Esophagus muscularis mucosa (tissue), 4 donors: ENCODE measurements at regions not wholly inside any gene's neighbourhood (a gene's known extent, or its start where the extent isn't known, plus 50 kb on each side); places are given as distances from the start of the nearest gene placed in this dataset.

Experiments used
- DNase-seq: peaks from one replicate; pipeline ENCODE4 v3.0.0-alpha.2; 2017; ENCODE audit errors: extremely low spot score
- H3K27ac ChIP-seq, 4 donors: fragments of 200-600 bp; sonication (generic); replicated peaks in 1 of 4; 1 replicate in 3 of 4; 2 replicates in 1 of 4; pipeline ENCODE4 v1.5.1; 2016 to 2019; ENCODE audit warnings: mild to moderate bottlenecking in 1 of 4
- H3K27me3 ChIP-seq, 4 donors: fragments of 200-600 bp; sonication (generic); one replicate each; pipeline versions ENCODE4 v1.5.1 to v1.6.0; 2016 to 2019
- H3K36me3 ChIP-seq, 4 donors: fragments of 200-600 bp; sonication (generic); one replicate each; pipeline ENCODE4 v1.5.1; 2016 to 2019
- H3K4me1 ChIP-seq, 4 donors: fragments of 200-600 bp; sonication (generic); one replicate each; pipeline ENCODE4 v1.5.1; 2016 to 2019
- H3K4me3 ChIP-seq, 4 donors: fragments of 200-600 bp; sonication (generic); 1 replicate in 2 of 4; 2 replicates in 2 of 4; pipeline ENCODE4 v1.5.1; 2016 to 2019; ENCODE audit warnings: mild to moderate bottlenecking in 4 of 4, moderate library complexity in 1 of 4
- H3K9me3 ChIP-seq, 4 donors: fragments of 200-600 bp; sonication (generic); 1 replicate in 3 of 4; 2 replicates in 1 of 4; pipeline ENCODE4 v1.5.1; 2016 to 2019
- EP300 ChIP-seq: sonication (generic); formaldehyde crosslinking; IDR thresholded peaks from one replicate; pipeline ENCODE4 v1.6.1; 2017; ENCODE audit warnings: antibody characterized with exemption
- POLR2A ChIP-seq: fragments of 450-650 bp; IDR thresholded peaks from one replicate; pipeline ENCODE4 v1.6.1; 2017; ENCODE audit warnings: antibody characterized with exemption, moderate library complexity, mild to moderate bottlenecking, low read depth
- POLR2AphosphoS5 ChIP-seq, 2 donors: sonication (generic); formaldehyde crosslinking; IDR thresholded peaks; one replicate each; pipeline ENCODE4 v1.6.1; 2017; ENCODE audit warnings: antibody characterized with exemption in 2 of 2
- WGBS: methylation state at CpG from one replicate; pipeline ENCODE4 v1.1.5; 2018; 5-methylcytosine and 5-hydroxymethylcytosine counted together
- intact Hi-C: fragments of 100-400 bp; cut with DNase I; formaldehyde crosslinking; loops from one replicate; pipeline ENCODE4 v1.15.1; 2023
- TF ChIP-seq, protein P1 (sequence below), 3 experiments: fragments of 200-600 bp in 2 of 3; fragments of 450-650 bp in 1 of 3; sonication (generic) in 2 of 3; IDR thresholded peaks; one replicate each; pipeline ENCODE4 v1.5.1; 2017 to 2019; ENCODE audit warnings: antibody characterized with exemption in 3 of 3, mild to moderate bottlenecking in 2 of 3, moderate library complexity in 1 of 3

DNA sequence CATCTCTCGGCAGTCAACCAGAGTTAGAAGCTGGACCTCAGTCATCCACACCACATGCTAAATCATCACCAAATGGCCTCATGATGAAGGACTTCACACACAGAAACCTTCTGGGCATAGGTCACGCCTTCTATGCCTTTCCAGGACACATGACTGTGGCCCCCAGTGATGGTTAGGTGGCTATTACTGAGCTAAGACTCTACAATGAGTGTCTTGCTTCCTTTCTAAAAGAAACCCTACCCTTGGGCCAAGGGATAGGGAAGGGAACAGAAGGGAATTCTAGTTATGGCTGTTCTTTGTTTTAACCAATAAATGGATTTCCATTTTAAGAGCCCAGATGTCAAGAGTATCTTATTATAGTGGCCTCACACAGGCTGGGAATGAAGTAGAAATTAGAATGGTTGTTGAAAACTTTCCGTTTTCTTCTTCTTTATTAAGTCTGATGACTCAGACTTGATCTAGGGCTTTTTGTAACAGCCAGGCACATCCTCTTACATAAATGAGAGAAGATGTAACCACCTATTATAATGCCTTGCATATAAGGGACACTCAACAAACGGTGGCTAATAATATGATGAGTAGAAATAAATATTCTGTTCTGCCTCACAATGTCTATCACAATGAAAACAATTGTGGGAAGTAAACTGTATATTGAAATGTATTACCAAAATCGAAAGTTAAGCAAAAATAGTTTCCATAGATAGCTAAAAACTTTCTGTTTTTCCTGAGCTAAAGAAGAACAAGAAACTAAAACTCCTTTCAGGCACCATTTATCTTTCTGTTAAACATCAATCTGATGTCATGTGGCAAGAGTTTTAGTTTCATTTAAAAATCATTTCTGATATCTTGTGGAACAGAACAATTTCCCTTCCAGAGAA is 62.5 kb upstream of the TOMM7 start:
- DNase-seq = no peak
- Histone ChIP-seq H3K27me3 (no peaks in the 10 kb centered on the region), H3K4me1 (peaks cover 0 to 5% (median 0%) of the 10 kb centered on the region in 4 donors), H3K9me3 (no peaks in the 10 kb centered on the region), H3K27ac (no peak overlapping the region), H3K36me3 (no peaks in the 10 kb centered on the region), H3K4me3 (no peak overlapping the region)
- 67% methylated on average over 5 of the region's 5 CpGs for WGBS
- intact Hi-C loops = no loop called here
- TF ChIP-seq EP300 (no peak), POLR2A (no peak), POLR2AphosphoS5 (IDR thresholded peaks at IDR 0.05) (no peak)
- TF ChIP-seq, protein P1, sequence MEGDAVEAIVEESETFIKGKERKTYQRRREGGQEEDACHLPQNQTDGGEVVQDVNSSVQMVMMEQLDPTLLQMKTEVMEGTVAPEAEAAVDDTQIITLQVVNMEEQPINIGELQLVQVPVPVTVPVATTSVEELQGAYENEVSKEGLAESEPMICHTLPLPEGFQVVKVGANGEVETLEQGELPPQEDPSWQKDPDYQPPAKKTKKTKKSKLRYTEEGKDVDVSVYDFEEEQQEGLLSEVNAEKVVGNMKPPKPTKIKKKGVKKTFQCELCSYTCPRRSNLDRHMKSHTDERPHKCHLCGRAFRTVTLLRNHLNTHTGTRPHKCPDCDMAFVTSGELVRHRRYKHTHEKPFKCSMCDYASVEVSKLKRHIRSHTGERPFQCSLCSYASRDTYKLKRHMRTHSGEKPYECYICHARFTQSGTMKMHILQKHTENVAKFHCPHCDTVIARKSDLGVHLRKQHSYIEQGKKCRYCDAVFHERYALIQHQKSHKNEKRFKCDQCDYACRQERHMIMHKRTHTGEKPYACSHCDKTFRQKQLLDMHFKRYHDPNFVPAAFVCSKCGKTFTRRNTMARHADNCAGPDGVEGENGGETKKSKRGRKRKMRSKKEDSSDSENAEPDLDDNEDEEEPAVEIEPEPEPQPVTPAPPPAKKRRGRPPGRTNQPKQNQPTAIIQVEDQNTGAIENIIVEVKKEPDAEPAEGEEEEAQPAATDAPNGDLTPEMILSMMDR (IDR thresholded peaks at IDR 0.05) = no peak

DNA sequence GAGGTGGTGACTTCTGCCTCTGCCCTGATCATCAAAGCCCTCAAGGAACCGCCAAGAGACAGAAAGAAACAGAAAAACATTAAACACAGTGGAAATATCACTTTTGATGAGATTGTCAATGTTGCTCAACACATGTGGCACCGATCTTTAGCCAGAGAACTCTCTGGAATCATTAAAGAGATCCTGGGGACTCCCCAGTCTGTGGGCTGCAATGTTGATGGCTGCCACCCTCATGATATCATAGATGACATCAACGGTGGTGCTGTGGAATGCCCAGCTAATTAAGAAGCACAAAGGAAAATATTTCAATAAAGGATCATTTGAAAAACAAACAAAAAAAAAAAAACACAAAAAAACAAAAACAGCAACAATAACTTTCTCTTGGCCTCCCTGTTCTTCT is 59.5 kb upstream of the TOMM7 start:
- TF ChIP-seq, protein P1 (IDR thresholded peaks at IDR 0.05) = no peak
- no peak for TF ChIP-seq POLR2A
- no peak for TF ChIP-seq EP300
- no peak for TF ChIP-seq POLR2AphosphoS5 (IDR thresholded peaks at IDR 0.05)
- no peaks in the 10 kb centered on the region for H3K9me3 ChIP-seq
- intact Hi-C loops = no loop called here
- no peaks in the 10 kb centered on the region for H3K27me3 ChIP-seq
- peaks cover 0 to 5% (median 0%) of the 10 kb centered on the region in 4 donors for H3K4me1 ChIP-seq
- H3K4me3 ChIP-seq = no peak overlapping the region
- no peak overlapping the region for H3K27ac ChIP-seq
- WGBS = 87% methylated on average over 3 of the region's 3 CpGs
- H3K36me3 ChIP-seq = no peaks in the 10 kb centered on the region
- DNase-seq = no peak

DNA sequence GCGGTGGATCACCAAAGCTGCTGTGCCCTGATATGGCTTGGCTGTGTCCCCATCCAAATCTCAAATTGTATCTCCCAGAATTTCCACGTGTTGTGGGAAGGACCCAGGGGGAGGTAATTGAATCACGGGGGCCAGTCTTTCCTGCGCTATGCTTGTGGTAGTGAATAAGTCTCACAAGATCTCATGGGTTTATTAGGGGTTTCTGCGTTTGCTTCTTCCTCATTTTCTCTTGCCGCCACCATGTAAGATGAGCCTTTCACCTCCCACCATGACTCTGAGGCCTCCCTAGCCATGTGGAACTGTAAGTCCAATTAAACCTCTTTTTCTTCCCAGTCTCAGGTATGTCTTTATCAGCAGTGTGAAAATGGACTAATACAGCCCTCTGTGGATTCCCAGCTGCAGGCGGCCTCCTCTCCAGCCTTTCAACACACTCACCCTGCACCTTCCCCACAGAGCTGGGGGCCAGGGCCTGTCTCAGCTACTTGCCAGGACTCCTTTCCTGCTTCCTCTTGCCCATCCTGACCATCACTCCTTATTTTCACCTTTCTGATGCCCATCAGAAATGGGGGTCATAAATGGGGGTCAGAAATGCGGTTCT is 57.2 kb upstream of the TOMM7 start:
- Histone ChIP-seq H3K36me3 (no peaks in the 10 kb centered on the region), H3K27me3 (no peaks in the 10 kb centered on the region), H3K27ac (no peak overlapping the region), H3K9me3 (no peaks in the 10 kb centered on the region), H3K4me1 (no peaks in the 10 kb centered on the region), H3K4me3 (no peak overlapping the region)
- DNase-seq = no peak
- intact Hi-C loops = no loop called here
- WGBS = 67% methylated on average over 8 of the region's 8 CpGs
- TF ChIP-seq EP300 = no peak
- no peak for TF ChIP-seq POLR2A
- TF ChIP-seq, protein P1 (IDR thresholded peaks at IDR 0.05) = no peak
- TF ChIP-seq POLR2AphosphoS5 (IDR thresholded peaks at IDR 0.05) = no peak

DNA sequence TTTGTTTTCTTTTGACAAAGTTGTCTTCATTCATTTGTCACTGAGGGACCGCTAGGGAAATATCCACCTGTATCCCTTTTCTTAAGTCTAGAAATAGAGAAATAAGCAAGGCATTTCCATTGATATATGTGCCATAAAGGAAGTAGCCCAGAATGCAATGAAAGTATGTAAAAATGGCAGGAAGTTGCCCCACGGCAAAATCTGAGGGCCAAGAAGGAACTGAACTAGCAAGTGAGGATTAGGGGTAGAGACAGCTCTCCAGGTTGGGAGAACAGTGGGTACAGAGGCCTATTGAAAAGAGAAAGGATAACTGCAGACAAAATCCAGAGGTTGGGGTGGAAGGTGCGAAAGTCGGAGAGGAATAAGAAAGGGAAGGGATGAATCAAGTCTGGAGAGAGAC is 56.6 kb upstream of the TOMM7 start:
- Histone ChIP-seq H3K9me3 (no peaks in the 10 kb centered on the region), H3K27ac (no peak overlapping the region), H3K27me3 (no peaks in the 10 kb centered on the region), H3K4me3 (no peak overlapping the region), H3K36me3 (no peaks in the 10 kb centered on the region), H3K4me1 (no peaks in the 10 kb centered on the region)
- TF ChIP-seq EP300 (no peak), POLR2A (no peak), POLR2AphosphoS5 (IDR thresholded peaks at IDR 0.05) (no peak)
- TF ChIP-seq, protein P1 (IDR thresholded peaks at IDR 0.05) = no peak
- intact Hi-C loops = no loop called here
- DNase-seq = no peak
- WGBS = 83% methylated on average over 4 of the region's 4 CpGs
